ENCODE measurements at regions not wholly inside any gene's neighbourhood (a gene's known extent, or its start where the extent isn't known, plus 50 kb on each side); places are given as distances from the start of the nearest gene placed in this dataset.

DNA sequence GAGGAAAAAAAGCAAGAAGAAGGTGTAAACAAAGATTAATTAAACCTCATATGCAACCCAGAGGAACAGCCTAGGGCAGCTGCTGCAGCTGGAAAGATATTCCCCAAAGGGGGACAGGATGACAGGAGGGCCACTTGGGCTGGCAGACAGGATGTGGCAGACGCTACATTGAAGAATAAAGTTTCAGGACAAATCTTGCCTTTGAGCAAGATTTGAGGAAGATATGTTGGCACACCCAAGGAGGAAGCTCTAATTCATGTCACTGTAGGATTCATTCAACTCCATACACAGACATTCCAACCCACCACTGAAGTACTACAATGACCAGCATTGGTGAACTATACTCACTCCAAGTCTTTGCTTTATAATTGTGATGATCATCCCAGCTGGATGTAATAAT is 504.0 kb downstream of the SHQ1 start:
- TF ChIP-seq, protein P1, sequence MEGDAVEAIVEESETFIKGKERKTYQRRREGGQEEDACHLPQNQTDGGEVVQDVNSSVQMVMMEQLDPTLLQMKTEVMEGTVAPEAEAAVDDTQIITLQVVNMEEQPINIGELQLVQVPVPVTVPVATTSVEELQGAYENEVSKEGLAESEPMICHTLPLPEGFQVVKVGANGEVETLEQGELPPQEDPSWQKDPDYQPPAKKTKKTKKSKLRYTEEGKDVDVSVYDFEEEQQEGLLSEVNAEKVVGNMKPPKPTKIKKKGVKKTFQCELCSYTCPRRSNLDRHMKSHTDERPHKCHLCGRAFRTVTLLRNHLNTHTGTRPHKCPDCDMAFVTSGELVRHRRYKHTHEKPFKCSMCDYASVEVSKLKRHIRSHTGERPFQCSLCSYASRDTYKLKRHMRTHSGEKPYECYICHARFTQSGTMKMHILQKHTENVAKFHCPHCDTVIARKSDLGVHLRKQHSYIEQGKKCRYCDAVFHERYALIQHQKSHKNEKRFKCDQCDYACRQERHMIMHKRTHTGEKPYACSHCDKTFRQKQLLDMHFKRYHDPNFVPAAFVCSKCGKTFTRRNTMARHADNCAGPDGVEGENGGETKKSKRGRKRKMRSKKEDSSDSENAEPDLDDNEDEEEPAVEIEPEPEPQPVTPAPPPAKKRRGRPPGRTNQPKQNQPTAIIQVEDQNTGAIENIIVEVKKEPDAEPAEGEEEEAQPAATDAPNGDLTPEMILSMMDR (conservative IDR thresholded peaks at IDR 0.05; ENCODE audit: low read depth, low read length) = no peak
- no peak for TF ChIP-seq EZH2 (IDR thresholded peaks at IDR 0.05; ENCODE audit: borderline replicate concordance, low read depth, low read length, poor library complexity, severe bottlenecking)
